HCT116 (cell line): ENCODE measurements at regions not wholly inside any gene's neighbourhood (a gene's known extent, or its start where the extent isn't known, plus 50 kb on each side); places are given as distances from the start of the nearest gene placed in this dataset.

Experiments
- ATAC-seq: fragments of 200-7000 bp; cut with Tn5 transposase; 2 replicates; pipeline ENCODE4 v1.9.1; 2020; ENCODE audit warnings: mild to moderate bottlenecking, moderate library complexity
- BruUV-seq: library from RNA; stranded (reverse); fragments of 400-500 nt; replicated peaks from 2 replicates; lab custom pipeline; 2021; lab: Mats Ljungman, UMichigan
- CTCF ChIA-PET: fragments of 300-600 bp; sonication (Branson Sonifier 250); formaldehyde crosslinking; loops from one replicate; lab custom pipeline; 2021; ENCODE audit warnings: antibody characterized with exemption; lab: Charles Lee
- POLR2A ChIA-PET: fragments of 300-600, 350-600 bp; sonication (Branson Sonifier 250); formaldehyde crosslinking; loops from one replicate; lab custom pipeline; 2021; ENCODE audit warnings: antibody characterized with exemption; lab: Charles Lee
- RAD21 ChIA-PET, 2 experiments: fragments of 300-600 bp; sonication (Branson Sonifier 250); formaldehyde crosslinking; loops; one replicate each; lab custom pipeline; 2023; ENCODE audit warnings: low total read pairs in 2 of 2; ENCODE audit not compliant: uncharacterized antibody in 2 of 2, unreplicated experiment in 2 of 2, low non-redundant PET in 1 of 2; lab: Charles Lee
- DNase-seq: peaks from one replicate; pipeline ENCODE4 v3.0.0-alpha.2; 2010; ENCODE audit warnings: low read depth, low spot score
- H2AFZ ChIP-seq: fragments of 200-600 bp; shearing (Covaris generic), sonication (generic); 2 replicates; pipeline ENCODE4 v1.6.1; 2017; ENCODE audit warnings: low read depth, mixed run types, mixed read lengths, antibody characterized with exemption, low read length; ENCODE audit not compliant: poor library complexity, severe bottlenecking
- H3K27ac ChIP-seq: 2 replicates; pipeline ENCODE4 v1.5.1; 2012; ENCODE audit warnings: low read depth, low read length
- H3K27me3 ChIP-seq: fragments of 200-600 bp; sonication (generic); 2 replicates; pipeline ENCODE4 v1.6.1; 2016; ENCODE audit warnings: mixed run types, low read length, mixed read lengths; ENCODE audit not compliant: insufficient read depth
- H3K36me3 ChIP-seq, 2 experiments: fragments of 200-500 bp in 1 of 2; fragments of 200-600 bp in 1 of 2; sonication (Bioruptor generic) in 1 of 2; sonication (generic) in 1 of 2; 2 replicates each; pipeline versions ENCODE4 v1.5.1 to v1.6.1; 2014 to 2016; ENCODE audit warnings: low read length in 2 of 2, inconsistent platforms in 1 of 2, mixed read lengths in 1 of 2, mixed run types in 1 of 2; ENCODE audit not compliant: insufficient read depth in 2 of 2, control insufficient read depth in 1 of 2
- H3K4me1 ChIP-seq, 2 experiments: fragments of 200-600 bp in 1 of 2; sonication (generic) in 1 of 2; 2 replicates each; pipeline versions ENCODE4 v1.5.1 to v1.6.1; 2012 to 2017; ENCODE audit warnings: low read length in 2 of 2, inconsistent platforms in 1 of 2, mild to moderate bottlenecking in 1 of 2, mixed read lengths in 1 of 2, mixed run types in 1 of 2, moderate library complexity in 1 of 2; ENCODE audit not compliant: insufficient read depth in 2 of 2, control insufficient read depth in 1 of 2
- H3K4me2 ChIP-seq: fragments of 200-600 bp; sonication (generic); 2 replicates; pipeline ENCODE4 v1.6.1; 2017; ENCODE audit warnings: mixed run types, low read length, mixed read lengths
- H3K4me3 ChIP-seq, 2 experiments: fragments of 200-600 bp in 1 of 2; sonication (generic) in 1 of 2; replicated peaks in 1 of 2; 2 replicates each; pipeline ENCODE4 v1.5.1; 2011 to 2016; ENCODE audit warnings: low read length in 2 of 2, control low read depth in 1 of 2, low read depth in 1 of 2, mild to moderate bottlenecking in 1 of 2, mixed read lengths in 1 of 2, mixed run types in 1 of 2
- H3K79me2 ChIP-seq: fragments of 200-600 bp; sonication (generic); 2 replicates; pipeline ENCODE4 v1.6.1; 2017; ENCODE audit warnings: mild to moderate bottlenecking, mixed run types, low read length, moderate library complexity, mixed read lengths; ENCODE audit not compliant: insufficient read depth
- H3K9ac ChIP-seq: fragments of 200-600 bp; sonication (generic); 2 replicates; pipeline ENCODE4 v1.6.1; 2016; ENCODE audit warnings: low read length, mixed read lengths
- H3K9me2 ChIP-seq: fragments of 200-600 bp; sonication (generic), shearing (Covaris generic); 2 replicates; pipeline ENCODE4 v1.6.1; 2017; ENCODE audit warnings: mixed run types, mild to moderate bottlenecking, moderate library complexity; ENCODE audit not compliant: insufficient read depth
- H3K9me3 ChIP-seq, 2 experiments: fragments of 200-500 bp in 1 of 2; fragments of 200-600 bp in 1 of 2; sonication (Bioruptor generic) in 1 of 2; sonication (generic) in 1 of 2; 2 replicates each; pipeline ENCODE4 v1.6.1; 2014 to 2017; ENCODE audit warnings: low read length in 2 of 2, mixed read lengths in 2 of 2, inconsistent platforms in 1 of 2, low read depth in 1 of 2, mild to moderate bottlenecking in 1 of 2, mixed run types in 1 of 2, moderate library complexity in 1 of 2; ENCODE audit not compliant: control insufficient read depth in 1 of 2, insufficient read depth in 1 of 2
- H4K20me1 ChIP-seq: fragments of 200-600 bp; sonication (generic), shearing (Covaris generic); 2 replicates; pipeline ENCODE4 v1.6.1; 2017; ENCODE audit warnings: mixed run types, mild to moderate bottlenecking, moderate library complexity; ENCODE audit not compliant: insufficient read depth
- CBX3 ChIP-seq: IDR thresholded peaks from 2 replicates; pipeline ENCODE4 v1.6.1; 2012; ENCODE audit warnings: low read depth
- CEBPB ChIP-seq: IDR thresholded peaks from 2 replicates; pipeline ENCODE4 v1.6.1; 2012; ENCODE audit warnings: low read depth
- EZH2 ChIP-seq: fragments of 200-600 bp; sonication (generic); IDR thresholded peaks from 2 replicates; pipeline ENCODE4 v1.6.1; 2017; ENCODE audit warnings: antibody characterized with exemption, mixed run types
- EZH2phosphoT487 ChIP-seq: fragments of 200-600 bp; IDR thresholded peaks from 2 replicates; pipeline ENCODE4 v1.6.1; 2018; ENCODE audit warnings: antibody characterized with exemption, borderline replicate concordance
- FOSL1 ChIP-seq: IDR thresholded peaks from 2 replicates; pipeline ENCODE4 v1.6.1; 2012; ENCODE audit warnings: low read depth
- POLR2A ChIP-seq: IDR thresholded peaks from 2 replicates; pipeline ENCODE4 v1.7.0; 2011; ENCODE audit warnings: borderline replicate concordance; ENCODE audit not compliant: insufficient read depth, insufficient read length; ENCODE audit errors: extremely low read depth
- POLR2AphosphoS5 ChIP-seq: IDR thresholded peaks from 2 replicates; pipeline ENCODE4 v1.6.1; 2011; ENCODE audit warnings: mild to moderate bottlenecking, low read depth, low read length, moderate library complexity
- SIN3A ChIP-seq: IDR thresholded peaks from 2 replicates; pipeline ENCODE4 v1.6.1; 2012; ENCODE audit warnings: low read depth
- SP1 ChIP-seq: IDR thresholded peaks from 2 replicates; pipeline ENCODE4 v1.6.1; 2012; ENCODE audit warnings: low read depth
- SRF ChIP-seq: IDR thresholded peaks from 2 replicates; pipeline ENCODE4 v1.6.1; 2012; ENCODE audit warnings: low read depth
- TCF7L2 ChIP-seq: IDR thresholded peaks from 2 replicates; pipeline ENCODE4 v1.7.0; 2011; ENCODE audit warnings: borderline replicate concordance, inconsistent platforms; ENCODE audit not compliant: insufficient read depth, insufficient read length; ENCODE audit errors: extremely low read depth
- ZFX ChIP-seq: fragments of 450-650 bp; IDR thresholded peaks from 2 replicates; pipeline ENCODE4 v1.6.1; 2017
- ZNF274 ChIP-seq: fragments of 200-500 bp; sonication (Bioruptor generic); IDR thresholded peaks from 2 replicates; pipeline ENCODE4 v1.6.1; 2014; ENCODE audit warnings: mild to moderate bottlenecking, low read depth, low read length, inconsistent platforms
- intact Hi-C: fragments of 100-400 bp; cut with micrococcal nuclease; formaldehyde crosslinking; loops from 2 replicates; pipeline ENCODE4 v1.10.0; 2022
- TF ChIP-seq, protein P1 (sequence below): IDR thresholded peaks from 2 replicates; pipeline ENCODE4 v1.6.1; 2012; ENCODE audit warnings: low read depth
- TF ChIP-seq, protein P2 (sequence below), 3 experiments: fragments of 200-600 bp in 1 of 3; sonication (generic) in 1 of 3; IDR thresholded peaks in 2 of 3; conservative IDR thresholded peaks in 1 of 3; 2 replicates each; pipeline ENCODE4 v1.5.1; 2012 to 2017; ENCODE audit warnings: low read depth in 2 of 3, low read length in 2 of 3, antibody characterized with exemption in 1 of 3, borderline replicate concordance in 1 of 3, control low read depth in 1 of 3, mild to moderate bottlenecking in 1 of 3, mixed read lengths in 1 of 3, mixed run types in 1 of 3, moderate library complexity in 1 of 3; ENCODE audit not compliant: insufficient read depth in 1 of 3
- TF ChIP-seq, protein P3 (sequence below): IDR thresholded peaks from 2 replicates; pipeline ENCODE4 v1.6.1; 2011; ENCODE audit warnings: mild to moderate bottlenecking, low read length, moderate library complexity; ENCODE audit not compliant: insufficient replicate concordance; ENCODE audit errors: extremely low read depth
- TF ChIP-seq, protein P4 (sequence below): IDR thresholded peaks from 2 replicates; pipeline ENCODE4 v1.6.1; 2012
- TF ChIP-seq, protein P5 (sequence below): IDR thresholded peaks from 2 replicates; pipeline ENCODE4 v1.6.1; 2012

DNA sequence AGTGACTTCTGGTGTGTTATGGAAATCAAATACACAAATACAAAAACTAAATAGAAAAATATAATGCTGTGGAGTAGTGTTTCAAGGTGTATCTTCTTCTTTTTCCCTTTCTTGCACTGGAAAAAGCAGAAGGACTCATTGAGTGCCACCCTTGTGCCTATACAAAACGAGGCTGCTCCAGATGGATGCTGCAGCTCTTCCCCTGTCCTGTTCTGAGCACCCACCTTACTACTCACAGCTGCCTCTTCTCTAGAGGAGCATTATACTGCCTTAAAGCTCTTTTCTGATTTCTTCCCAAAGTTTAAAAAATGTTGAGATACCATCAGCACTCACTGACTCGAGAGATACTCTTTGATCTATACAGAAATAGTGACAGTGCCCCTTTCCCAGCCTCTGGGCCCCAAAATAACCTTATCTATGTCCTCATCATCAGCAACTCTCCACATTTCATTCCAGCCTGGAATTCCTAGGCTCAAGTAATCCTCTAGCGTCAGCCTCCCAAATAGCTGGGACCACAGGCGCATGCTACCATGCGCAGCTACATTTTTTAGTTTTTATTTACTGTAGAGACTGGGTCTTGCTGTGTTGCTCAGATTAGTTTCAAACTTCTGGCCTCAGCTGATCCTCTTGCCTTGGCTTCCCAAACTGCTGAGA, 1356.1 kb upstream of the NRXN1 start:
- intact Hi-C loops, result no loop called here
- ATAC-seq (no peak), DNase-seq (no peak)
- Histone ChIP-seq H3K9me3 (no peaks in the 10 kb centered on the region), H3K27me3 (no peaks in the 10 kb centered on the region), H2AFZ (no peak overlapping the region), H3K4me2 (no peak overlapping the region), H4K20me1 (no peaks in the 10 kb centered on the region), H3K9me2 (no peaks in the 10 kb centered on the region), H3K4me1 (no peaks in the 10 kb centered on the region), H3K4me3 (no peak overlapping the region), H3K36me3 (no peaks in the 10 kb centered on the region), H3K79me2 (no peaks in the 10 kb centered on the region), H3K9ac (no peak overlapping the region), H3K27ac (no peak overlapping the region)
- ChIA-PET CTCF (no interaction called here), POLR2A (no interaction called here), RAD21 (no interaction called here)
- no TSS peak for BruUV-seq
- TF ChIP-seq, protein P1, sequence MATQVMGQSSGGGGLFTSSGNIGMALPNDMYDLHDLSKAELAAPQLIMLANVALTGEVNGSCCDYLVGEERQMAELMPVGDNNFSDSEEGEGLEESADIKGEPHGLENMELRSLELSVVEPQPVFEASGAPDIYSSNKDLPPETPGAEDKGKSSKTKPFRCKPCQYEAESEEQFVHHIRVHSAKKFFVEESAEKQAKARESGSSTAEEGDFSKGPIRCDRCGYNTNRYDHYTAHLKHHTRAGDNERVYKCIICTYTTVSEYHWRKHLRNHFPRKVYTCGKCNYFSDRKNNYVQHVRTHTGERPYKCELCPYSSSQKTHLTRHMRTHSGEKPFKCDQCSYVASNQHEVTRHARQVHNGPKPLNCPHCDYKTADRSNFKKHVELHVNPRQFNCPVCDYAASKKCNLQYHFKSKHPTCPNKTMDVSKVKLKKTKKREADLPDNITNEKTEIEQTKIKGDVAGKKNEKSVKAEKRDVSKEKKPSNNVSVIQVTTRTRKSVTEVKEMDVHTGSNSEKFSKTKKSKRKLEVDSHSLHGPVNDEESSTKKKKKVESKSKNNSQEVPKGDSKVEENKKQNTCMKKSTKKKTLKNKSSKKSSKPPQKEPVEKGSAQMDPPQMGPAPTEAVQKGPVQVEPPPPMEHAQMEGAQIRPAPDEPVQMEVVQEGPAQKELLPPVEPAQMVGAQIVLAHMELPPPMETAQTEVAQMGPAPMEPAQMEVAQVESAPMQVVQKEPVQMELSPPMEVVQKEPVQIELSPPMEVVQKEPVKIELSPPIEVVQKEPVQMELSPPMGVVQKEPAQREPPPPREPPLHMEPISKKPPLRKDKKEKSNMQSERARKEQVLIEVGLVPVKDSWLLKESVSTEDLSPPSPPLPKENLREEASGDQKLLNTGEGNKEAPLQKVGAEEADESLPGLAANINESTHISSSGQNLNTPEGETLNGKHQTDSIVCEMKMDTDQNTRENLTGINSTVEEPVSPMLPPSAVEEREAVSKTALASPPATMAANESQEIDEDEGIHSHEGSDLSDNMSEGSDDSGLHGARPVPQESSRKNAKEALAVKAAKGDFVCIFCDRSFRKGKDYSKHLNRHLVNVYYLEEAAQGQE, result no peak
- TF ChIP-seq CBX3 (no peak), FOSL1 (no peak), TCF7L2 (no peak), POLR2A (no peak), EZH2phosphoT487 (no peak), SIN3A (no peak), EZH2 (no peak), POLR2AphosphoS5 (no peak), ZFX (no peak), SRF (no peak), SP1 (no peak), CEBPB (no peak), ZNF274 (no peak)
- TF ChIP-seq, protein P2, sequence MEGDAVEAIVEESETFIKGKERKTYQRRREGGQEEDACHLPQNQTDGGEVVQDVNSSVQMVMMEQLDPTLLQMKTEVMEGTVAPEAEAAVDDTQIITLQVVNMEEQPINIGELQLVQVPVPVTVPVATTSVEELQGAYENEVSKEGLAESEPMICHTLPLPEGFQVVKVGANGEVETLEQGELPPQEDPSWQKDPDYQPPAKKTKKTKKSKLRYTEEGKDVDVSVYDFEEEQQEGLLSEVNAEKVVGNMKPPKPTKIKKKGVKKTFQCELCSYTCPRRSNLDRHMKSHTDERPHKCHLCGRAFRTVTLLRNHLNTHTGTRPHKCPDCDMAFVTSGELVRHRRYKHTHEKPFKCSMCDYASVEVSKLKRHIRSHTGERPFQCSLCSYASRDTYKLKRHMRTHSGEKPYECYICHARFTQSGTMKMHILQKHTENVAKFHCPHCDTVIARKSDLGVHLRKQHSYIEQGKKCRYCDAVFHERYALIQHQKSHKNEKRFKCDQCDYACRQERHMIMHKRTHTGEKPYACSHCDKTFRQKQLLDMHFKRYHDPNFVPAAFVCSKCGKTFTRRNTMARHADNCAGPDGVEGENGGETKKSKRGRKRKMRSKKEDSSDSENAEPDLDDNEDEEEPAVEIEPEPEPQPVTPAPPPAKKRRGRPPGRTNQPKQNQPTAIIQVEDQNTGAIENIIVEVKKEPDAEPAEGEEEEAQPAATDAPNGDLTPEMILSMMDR (IDR thresholded peaks at IDR 0.05 in 2 of 3, conservative IDR thresholded peaks at IDR 0.05 in 1 of 3; ENCODE audit: borderline replicate concordance in 1 of 3, insufficient read depth in 1 of 3, low read depth in 2 of 3, low read length in 2 of 3), result no peak
- TF ChIP-seq, protein P3, sequence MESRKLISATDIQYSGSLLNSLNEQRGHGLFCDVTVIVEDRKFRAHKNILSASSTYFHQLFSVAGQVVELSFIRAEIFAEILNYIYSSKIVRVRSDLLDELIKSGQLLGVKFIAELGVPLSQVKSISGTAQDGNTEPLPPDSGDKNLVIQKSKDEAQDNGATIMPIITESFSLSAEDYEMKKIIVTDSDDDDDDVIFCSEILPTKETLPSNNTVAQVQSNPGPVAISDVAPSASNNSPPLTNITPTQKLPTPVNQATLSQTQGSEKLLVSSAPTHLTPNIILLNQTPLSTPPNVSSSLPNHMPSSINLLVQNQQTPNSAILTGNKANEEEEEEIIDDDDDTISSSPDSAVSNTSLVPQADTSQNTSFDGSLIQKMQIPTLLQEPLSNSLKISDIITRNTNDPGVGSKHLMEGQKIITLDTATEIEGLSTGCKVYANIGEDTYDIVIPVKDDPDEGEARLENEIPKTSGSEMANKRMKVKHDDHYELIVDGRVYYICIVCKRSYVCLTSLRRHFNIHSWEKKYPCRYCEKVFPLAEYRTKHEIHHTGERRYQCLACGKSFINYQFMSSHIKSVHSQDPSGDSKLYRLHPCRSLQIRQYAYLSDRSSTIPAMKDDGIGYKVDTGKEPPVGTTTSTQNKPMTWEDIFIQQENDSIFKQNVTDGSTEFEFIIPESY, result no peak
- TF ChIP-seq, protein P4, sequence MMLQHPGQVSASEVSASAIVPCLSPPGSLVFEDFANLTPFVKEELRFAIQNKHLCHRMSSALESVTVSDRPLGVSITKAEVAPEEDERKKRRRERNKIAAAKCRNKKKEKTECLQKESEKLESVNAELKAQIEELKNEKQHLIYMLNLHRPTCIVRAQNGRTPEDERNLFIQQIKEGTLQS, result no peak
- TF ChIP-seq, protein P5, sequence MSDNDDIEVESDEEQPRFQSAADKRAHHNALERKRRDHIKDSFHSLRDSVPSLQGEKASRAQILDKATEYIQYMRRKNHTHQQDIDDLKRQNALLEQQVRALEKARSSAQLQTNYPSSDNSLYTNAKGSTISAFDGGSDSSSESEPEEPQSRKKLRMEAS, result no peak
